AG04450 (cell line): ENCODE measurements at regions not wholly inside any gene's neighbourhood (a gene's known extent, or its start where the extent isn't known, plus 50 kb on each side); places are given as distances from the start of the nearest gene placed in this dataset.

ENCODE experiments used
- CTCF ChIA-PET: fragments of 300-600, 350-600 bp; formaldehyde crosslinking; extraction: SDS; loops from one replicate; lab custom pipeline; 2022; ENCODE audit warnings: antibody characterized with exemption, inconsistent platforms; lab: Charles Lee
- POLR2A ChIA-PET: fragments of 350-600 bp; formaldehyde crosslinking; extraction: SDS; loops from one replicate; lab custom pipeline; 2021; ENCODE audit warnings: antibody characterized with exemption, inconsistent platforms; lab: Yijun Ruan, JAX
- DNase-seq: peaks from one replicate; pipeline ENCODE4 v3.0.0-alpha.2; 2011; ENCODE audit warnings: low read depth, low spot score
- H3K27ac ChIP-seq: one replicate; pipeline ENCODE4 v1.5.1; 2012; ENCODE audit warnings: low read depth, low read length, control low read depth
- H3K27me3 ChIP-seq: one replicate; pipeline ENCODE4 v1.6.0; 2012; ENCODE audit warnings: low read length; ENCODE audit not compliant: control insufficient read depth, insufficient read depth
- H3K4me3 ChIP-seq: 2 replicates; pipeline ENCODE4 v1.5.1; 2011; ENCODE audit warnings: mild to moderate bottlenecking, low read depth, low read length, control low read depth
- H3K9me3 ChIP-seq: 2 replicates; pipeline ENCODE4 v1.5.1; 2012; ENCODE audit warnings: low read length; ENCODE audit not compliant: control insufficient read depth, insufficient read depth
- TF ChIP-seq, protein P1 (sequence below): IDR thresholded peaks from 2 replicates; pipeline ENCODE4 v1.5.1; 2011; ENCODE audit warnings: low read depth, low read length, control low read depth, inconsistent platforms

DNA sequence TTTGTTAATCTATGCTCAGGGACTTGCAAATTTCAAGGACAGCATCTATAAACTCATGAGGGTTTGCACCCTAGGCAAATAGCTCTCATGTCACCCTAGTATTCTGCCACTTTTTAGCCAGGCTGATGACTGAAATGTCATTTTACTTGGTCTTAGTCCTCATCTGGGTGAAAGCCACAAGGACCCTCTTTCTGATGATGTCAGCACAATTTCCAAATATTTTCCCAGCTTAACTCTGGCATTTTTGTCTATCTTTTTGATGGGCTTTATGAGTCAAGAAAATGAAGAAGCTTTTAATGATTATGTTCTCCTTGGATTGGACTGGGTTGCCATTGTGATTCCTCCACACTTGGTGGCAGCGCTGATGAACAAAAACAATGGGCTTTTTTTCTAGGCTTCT lies 420.1 kb upstream of the BTBD3 start:
- DNase-seq: no peak
- Histone ChIP-seq H3K9me3 (no peaks in the 10 kb centered on the region), H3K27ac (no peak overlapping the region), H3K4me3 (no peak overlapping the region), H3K27me3 (peaks cover 6% of the 10 kb centered on the region)
- CTCF ChIA-PET: no interaction called here
- TF ChIP-seq, protein P1, sequence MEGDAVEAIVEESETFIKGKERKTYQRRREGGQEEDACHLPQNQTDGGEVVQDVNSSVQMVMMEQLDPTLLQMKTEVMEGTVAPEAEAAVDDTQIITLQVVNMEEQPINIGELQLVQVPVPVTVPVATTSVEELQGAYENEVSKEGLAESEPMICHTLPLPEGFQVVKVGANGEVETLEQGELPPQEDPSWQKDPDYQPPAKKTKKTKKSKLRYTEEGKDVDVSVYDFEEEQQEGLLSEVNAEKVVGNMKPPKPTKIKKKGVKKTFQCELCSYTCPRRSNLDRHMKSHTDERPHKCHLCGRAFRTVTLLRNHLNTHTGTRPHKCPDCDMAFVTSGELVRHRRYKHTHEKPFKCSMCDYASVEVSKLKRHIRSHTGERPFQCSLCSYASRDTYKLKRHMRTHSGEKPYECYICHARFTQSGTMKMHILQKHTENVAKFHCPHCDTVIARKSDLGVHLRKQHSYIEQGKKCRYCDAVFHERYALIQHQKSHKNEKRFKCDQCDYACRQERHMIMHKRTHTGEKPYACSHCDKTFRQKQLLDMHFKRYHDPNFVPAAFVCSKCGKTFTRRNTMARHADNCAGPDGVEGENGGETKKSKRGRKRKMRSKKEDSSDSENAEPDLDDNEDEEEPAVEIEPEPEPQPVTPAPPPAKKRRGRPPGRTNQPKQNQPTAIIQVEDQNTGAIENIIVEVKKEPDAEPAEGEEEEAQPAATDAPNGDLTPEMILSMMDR: no peak
- POLR2A ChIA-PET: no interaction called here

DNA sequence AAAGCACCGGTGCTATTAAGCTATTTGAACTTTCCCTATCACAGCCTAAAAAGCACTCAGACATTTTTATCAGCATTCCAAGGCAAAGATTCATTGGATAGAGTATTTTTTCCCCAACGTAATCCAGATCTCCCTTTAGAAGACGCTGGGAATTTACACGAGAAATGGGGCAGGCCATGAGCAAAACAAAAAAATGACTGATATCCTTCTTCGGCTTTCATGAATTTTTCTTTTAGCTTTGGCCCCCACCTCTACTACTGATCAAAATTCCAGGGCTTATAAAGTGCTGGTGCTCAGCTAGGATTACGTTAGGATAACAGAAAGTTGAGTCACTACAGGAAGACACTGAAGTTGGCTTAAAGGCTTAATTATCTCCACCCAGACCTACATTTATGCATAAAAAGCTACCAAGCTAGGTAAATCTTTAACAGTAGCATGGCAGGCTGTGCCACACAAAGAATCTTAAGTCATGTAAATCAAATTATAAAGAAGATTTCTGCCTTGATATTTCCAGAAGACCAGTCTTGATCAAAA lies 418.5 kb upstream of the BTBD3 start:
- peaks cover 6% of the 10 kb centered on the region for H3K27me3 ChIP-seq
- no peak for DNase-seq
- H3K4me3 ChIP-seq: no peak overlapping the region
- TF ChIP-seq, protein P1: no peak
- ChIA-PET CTCF (interaction anchor here (0.7 kb wide), 1 partner anchor 1530 kb away, joined by 3 read pairs; no protein-coding TSS in a partner anchor), POLR2A (no interaction called here)
- H3K9me3 ChIP-seq: no peaks in the 10 kb centered on the region
- no peak overlapping the region for H3K27ac ChIP-seq

DNA sequence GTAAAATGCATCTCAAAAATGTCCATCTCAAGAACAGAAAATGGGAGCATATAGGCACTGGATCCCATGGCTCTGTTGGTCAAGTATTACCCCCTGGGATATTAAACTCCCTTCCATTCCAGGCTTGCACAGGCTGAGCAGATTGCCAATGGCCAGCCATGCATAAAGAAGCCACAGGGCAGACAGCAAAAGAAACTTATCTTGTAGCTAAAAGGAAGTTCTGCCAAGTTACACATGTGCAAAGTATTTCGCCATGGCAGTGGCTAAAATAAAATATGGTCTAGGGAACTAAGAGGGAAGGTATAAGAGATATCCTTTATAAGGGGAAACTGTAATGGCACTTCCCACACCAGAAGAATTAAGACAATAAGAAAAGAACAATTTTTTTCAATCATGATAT lies 415.6 kb upstream of the BTBD3 start:
- CTCF ChIA-PET: no interaction called here

DNA sequence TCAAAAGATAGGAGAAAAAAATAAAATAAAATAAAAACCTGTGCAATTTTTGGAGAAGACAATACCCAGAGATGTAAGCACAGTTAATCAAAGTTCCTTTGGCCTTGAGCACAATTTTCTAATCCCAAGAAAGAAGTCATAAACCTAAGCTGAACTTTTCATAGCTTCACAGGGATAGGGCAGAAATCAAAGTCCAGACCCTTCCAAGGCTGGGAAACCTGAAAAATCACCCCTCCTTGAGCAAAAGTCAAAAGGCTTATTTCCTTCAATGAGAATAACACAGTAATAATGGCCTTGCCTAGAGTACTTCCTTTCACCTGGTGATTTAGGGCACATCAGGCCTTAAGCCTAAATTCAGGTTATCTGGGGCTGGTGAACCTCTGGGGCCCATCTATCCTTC lies 415.0 kb upstream of the BTBD3 start:
- DNase-seq: no peak
- no peaks in the 10 kb centered on the region for H3K9me3 ChIP-seq
- H3K27ac ChIP-seq: no peak overlapping the region
- H3K27me3 ChIP-seq: peaks cover 6% of the 10 kb centered on the region
- H3K4me3 ChIP-seq: no peak overlapping the region
- TF ChIP-seq, protein P1: no peak
- POLR2A ChIA-PET: no interaction called here
- CTCF ChIA-PET: no interaction called here

More for the DNA sequence above, 415.6 kb upstream of the BTBD3 start:
- TF ChIP-seq, protein P1: no peak
- Histone ChIP-seq H3K27me3 (peaks cover 6% of the 10 kb centered on the region), H3K9me3 (no peaks in the 10 kb centered on the region), H3K27ac (no peak overlapping the region), H3K4me3 (no peak overlapping the region)
- POLR2A ChIA-PET: no interaction called here
- no peak for DNase-seq

DNA sequence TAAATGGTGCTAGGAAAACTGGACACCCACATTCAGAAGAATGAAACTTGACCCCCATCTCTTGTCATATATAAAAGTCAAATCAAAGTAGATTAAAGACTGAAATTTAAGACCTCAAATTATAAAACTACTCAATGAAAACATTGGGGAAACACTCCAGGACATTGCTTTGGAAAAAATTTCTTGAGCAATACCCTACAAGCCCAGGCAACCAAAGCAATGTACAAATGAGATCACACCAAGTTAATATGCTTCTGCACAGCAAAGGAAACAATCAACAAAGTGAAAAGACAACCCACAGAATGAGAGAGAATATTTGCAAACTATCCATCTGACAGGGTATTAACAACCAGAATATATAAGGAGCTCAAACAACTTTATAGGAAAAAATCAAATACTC lies 407.9 kb upstream of the BTBD3 start:
- no peak for DNase-seq
- CTCF ChIA-PET: no interaction called here
- no peak overlapping the region for H3K4me3 ChIP-seq
- TF ChIP-seq, protein P1: no peak
- no peaks in the 10 kb centered on the region for H3K9me3 ChIP-seq
- H3K27ac ChIP-seq: no peak overlapping the region
- POLR2A ChIA-PET: no interaction called here
- H3K27me3 ChIP-seq: no peaks in the 10 kb centered on the region
